Hematopoietic multipotent progenitor cell treated with erythropoietin and hydrocortisone succinate and interleukin-3 and kit ligand, for 4 days (in vitro differentiated cells): ENCODE measurements at regions not wholly inside any gene's neighbourhood (a gene's known extent, or its start where the extent isn't known, plus 50 kb on each side); places are given as distances from the start of the nearest gene placed in this dataset.
"Not testable (repeated sequence)": the region's sequence is repeated elsewhere in the genome, so short reads cannot be mapped to it uniquely, and the experiment has no call there.

Experiments
- DNase-seq: peaks from one replicate; pipeline ENCODE4 v3.0.0-alpha.2; 2015

- DNase-seq = no peak
Measured at GRCh38 chrX:47302396-47302795, 68.0 kb upstream of the ZNF157 start.

GRCh38 chrX:47306471-47307023, 63.8 kb upstream of the ZNF157 start:
- DNase-seq = not testable (repeated sequence)

- peak; percentile 79 for DNase-seq
Measured at GRCh38 chrX:47311932-47312774, 58.2 kb upstream of the ZNF157 start.

- DNase-seq = no peak
Measured at GRCh38 chrX:47313056-47313455, 57.3 kb upstream of the ZNF157 start.

GRCh38 chrX:47316276-47317025, 53.9 kb upstream of the ZNF157 start:
- DNase-seq = no peak
